Neutrophil (primary cell): ENCODE measurements at regions not wholly inside any gene's neighbourhood (a gene's known extent, or its start where the extent isn't known, plus 50 kb on each side); places are given as distances from the start of the nearest gene placed in this dataset.

Source experiments
- H3K27ac ChIP-seq: fragments of 200-600 bp; sonication (generic); 2 replicates; pipeline ENCODE4 v1.5.1; 2016; ENCODE audit warnings: mild to moderate bottlenecking, moderate library complexity
- H3K27me3 ChIP-seq: fragments of 200-600 bp; sonication (generic); 2 replicates; pipeline ENCODE4 v1.6.0; 2016; ENCODE audit warnings: mild to moderate bottlenecking
- H3K36me3 ChIP-seq: fragments of 200-600 bp; sonication (generic); 2 replicates; pipeline ENCODE4 v1.5.1; 2017
- H3K4me1 ChIP-seq, 2 experiments: fragments of 200-600 bp in 1 of 2; sonication (generic) in 1 of 2; 1 replicate in 1 of 2; 2 replicates in 1 of 2; pipeline versions ENCODE4 v1.5.1 to v1.6.1; 2013 to 2016; ENCODE audit warnings: low read depth in 1 of 2, low read length in 1 of 2, mild to moderate bottlenecking in 1 of 2, moderate library complexity in 1 of 2; ENCODE audit not compliant: control insufficient read depth in 1 of 2, insufficient read depth in 1 of 2
- H3K4me3 ChIP-seq, 2 experiments: fragments of 200-600 bp in 1 of 2; sonication (generic) in 1 of 2; 1 replicate in 1 of 2; 2 replicates in 1 of 2; pipeline ENCODE4 v1.5.1; 2013 to 2016; ENCODE audit warnings: low read depth in 1 of 2, low read length in 1 of 2, mild to moderate bottlenecking in 1 of 2, moderate library complexity in 1 of 2
- H3K9me3 ChIP-seq: fragments of 200-600 bp; sonication (generic); 2 replicates; pipeline ENCODE4 v1.5.1; 2016
- TF ChIP-seq, protein P1 (sequence below): fragments of 200-600 bp; sonication (generic); IDR thresholded peaks from 2 replicates; pipeline ENCODE4 v1.5.1; 2016; ENCODE audit warnings: antibody characterized with exemption

DNA sequence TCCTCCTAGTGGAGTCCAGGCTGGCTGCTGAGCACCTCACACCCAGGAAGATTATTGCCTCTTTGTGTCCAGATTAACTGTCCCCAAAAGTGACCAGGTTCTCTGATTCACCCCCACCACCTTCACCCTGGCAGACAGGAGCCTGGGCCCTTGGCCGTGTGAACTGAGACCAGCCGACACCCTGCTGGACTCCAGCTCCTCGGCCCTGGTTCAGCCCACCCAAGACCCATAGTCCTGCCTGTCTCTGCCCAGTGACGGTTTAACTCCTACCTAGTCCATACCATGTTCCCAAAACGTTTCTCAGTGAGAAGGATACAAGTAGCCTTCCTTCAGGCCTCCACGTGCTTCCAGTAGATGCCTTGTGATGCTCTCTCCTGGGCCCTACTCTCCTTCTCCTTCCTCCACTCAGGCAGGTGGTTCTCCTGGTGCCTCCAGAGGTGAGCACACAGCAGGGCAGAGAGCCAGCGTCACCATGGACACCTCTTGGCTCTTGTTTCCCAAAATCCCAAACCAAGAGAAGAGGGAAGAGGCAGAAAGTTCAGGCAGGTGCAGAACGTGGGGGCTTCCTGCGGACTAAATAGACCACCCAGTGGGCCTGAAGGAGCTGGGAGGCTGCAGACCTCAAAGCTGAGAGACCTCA is 134.4 kb upstream of the CST7 start:
- no peak overlapping the region for H3K4me3 ChIP-seq
- H3K27ac ChIP-seq, result no peak overlapping the region
- H3K4me1 ChIP-seq, result no peaks in the 10 kb centered on the region
- TF ChIP-seq, protein P1, sequence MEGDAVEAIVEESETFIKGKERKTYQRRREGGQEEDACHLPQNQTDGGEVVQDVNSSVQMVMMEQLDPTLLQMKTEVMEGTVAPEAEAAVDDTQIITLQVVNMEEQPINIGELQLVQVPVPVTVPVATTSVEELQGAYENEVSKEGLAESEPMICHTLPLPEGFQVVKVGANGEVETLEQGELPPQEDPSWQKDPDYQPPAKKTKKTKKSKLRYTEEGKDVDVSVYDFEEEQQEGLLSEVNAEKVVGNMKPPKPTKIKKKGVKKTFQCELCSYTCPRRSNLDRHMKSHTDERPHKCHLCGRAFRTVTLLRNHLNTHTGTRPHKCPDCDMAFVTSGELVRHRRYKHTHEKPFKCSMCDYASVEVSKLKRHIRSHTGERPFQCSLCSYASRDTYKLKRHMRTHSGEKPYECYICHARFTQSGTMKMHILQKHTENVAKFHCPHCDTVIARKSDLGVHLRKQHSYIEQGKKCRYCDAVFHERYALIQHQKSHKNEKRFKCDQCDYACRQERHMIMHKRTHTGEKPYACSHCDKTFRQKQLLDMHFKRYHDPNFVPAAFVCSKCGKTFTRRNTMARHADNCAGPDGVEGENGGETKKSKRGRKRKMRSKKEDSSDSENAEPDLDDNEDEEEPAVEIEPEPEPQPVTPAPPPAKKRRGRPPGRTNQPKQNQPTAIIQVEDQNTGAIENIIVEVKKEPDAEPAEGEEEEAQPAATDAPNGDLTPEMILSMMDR, result no peak
- no peaks in the 10 kb centered on the region for H3K27me3 ChIP-seq
- no peaks in the 10 kb centered on the region for H3K9me3 ChIP-seq
- H3K36me3 ChIP-seq, result no peaks in the 10 kb centered on the region

DNA sequence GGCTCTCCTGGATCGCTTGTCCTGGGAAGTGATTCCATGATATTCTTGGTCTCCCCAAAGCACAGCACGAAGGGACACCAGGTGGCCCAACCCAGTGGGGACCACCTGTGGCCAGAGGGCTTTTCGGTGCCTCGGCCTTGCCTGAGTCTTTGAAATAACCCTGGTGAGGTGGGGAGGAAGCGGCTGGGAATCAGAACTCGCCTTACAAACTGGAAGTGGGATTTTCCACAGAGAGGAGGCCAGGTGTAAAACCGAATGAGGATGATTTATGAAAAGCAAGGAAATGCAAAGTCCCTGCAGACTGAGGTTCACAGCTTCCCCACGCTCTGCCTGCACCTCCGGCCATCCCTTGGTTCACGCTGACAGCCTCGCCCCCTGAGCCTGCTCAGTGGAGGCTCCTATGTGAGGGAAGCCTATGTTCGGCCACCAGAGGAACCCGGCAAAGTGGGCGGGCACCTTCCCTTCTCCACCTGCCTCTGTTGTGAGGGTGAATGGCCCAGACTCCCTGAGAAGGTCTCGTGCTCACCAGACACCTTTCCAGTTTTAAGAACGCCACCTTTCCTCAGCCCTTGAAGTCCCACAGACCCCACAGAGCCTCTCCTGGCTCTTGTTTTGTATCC is 133.8 kb upstream of the CST7 start:
- no peak overlapping the region for H3K27ac ChIP-seq
- no peaks in the 10 kb centered on the region for H3K36me3 ChIP-seq
- no peaks in the 10 kb centered on the region for H3K27me3 ChIP-seq
- no peaks in the 10 kb centered on the region for H3K4me1 ChIP-seq
- TF ChIP-seq, protein P1, result no peak
- H3K9me3 ChIP-seq, result no peaks in the 10 kb centered on the region
- H3K4me3 ChIP-seq, result no peak overlapping the region

DNA sequence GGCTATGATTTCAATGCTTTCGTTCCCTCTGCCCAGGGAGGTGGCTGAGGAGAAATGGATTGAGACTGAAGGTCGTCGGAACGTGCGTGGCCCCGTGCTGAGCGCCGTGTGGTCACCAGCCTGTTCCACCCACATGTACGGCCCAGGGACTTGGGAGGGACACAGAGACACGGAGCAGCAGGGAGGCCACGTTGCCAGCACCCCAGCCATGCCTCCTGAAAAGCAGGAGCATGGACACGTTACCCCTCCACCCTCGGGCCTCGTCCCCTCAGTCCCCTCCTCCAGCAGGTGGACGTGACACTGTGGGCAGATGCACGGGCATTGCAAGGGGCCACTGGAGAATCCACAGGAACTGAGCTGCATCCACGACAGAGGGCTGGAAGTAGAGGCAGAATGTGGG is 133.1 kb upstream of the CST7 start:
- TF ChIP-seq, protein P1, result no peak
- Histone ChIP-seq H3K27me3 (no peaks in the 10 kb centered on the region), H3K9me3 (no peaks in the 10 kb centered on the region), H3K4me3 (no peak overlapping the region), H3K27ac (no peak overlapping the region), H3K4me1 (no peaks in the 10 kb centered on the region), H3K36me3 (no peaks in the 10 kb centered on the region)

DNA sequence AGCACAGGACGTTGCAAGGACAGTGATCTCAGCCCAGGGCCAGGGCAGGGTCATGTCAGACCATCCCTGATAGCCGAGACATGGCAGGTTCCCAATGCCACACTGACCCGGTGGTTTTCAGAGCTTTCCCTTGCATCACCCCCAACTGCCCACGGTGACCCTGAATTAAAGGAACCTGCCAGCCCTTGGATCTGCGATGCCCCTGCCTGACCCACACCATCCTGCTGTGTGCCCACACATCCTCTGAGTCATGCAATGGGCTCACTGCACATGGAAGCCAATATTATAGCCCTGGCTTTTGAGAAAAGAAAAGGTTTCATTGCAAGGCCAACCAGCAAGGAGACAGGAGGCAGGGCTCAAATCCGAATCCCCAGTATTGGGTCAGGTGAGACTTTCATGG is 132.6 kb upstream of the CST7 start:
- Histone ChIP-seq H3K9me3 (no peaks in the 10 kb centered on the region), H3K27me3 (no peaks in the 10 kb centered on the region), H3K4me3 (no peak overlapping the region), H3K36me3 (no peaks in the 10 kb centered on the region), H3K27ac (no peak overlapping the region), H3K4me1 (no peaks in the 10 kb centered on the region)
- TF ChIP-seq, protein P1, result no peak

DNA sequence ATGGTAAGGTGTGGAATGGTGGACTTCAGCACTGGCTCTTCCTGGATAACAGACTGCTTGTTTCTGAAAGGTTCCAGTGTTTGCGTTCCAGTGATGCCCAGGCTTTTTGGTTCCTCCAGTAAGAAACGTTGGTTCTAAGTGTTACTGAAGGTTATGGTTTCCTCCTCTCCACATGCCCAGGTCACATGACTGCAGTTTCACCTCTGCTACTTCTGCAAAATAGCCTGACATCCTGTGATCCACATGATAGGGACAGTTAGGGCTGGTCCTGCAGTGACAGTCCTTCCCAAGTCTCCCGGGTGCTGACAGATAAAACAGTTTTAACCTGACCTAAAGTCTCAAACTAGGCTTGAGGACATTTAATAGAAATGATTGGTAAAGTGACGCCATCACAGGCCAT is 132.2 kb upstream of the CST7 start:
- no peak overlapping the region for H3K27ac ChIP-seq
- H3K4me3 ChIP-seq, result no peak overlapping the region
- H3K36me3 ChIP-seq, result no peaks in the 10 kb centered on the region
- H3K9me3 ChIP-seq, result no peaks in the 10 kb centered on the region
- TF ChIP-seq, protein P1, result no peak
- H3K27me3 ChIP-seq, result no peaks in the 10 kb centered on the region
- H3K4me1 ChIP-seq, result no peaks in the 10 kb centered on the region
